ENCODE measurements at regions not wholly inside any gene's neighbourhood (a gene's known extent, or its start where the extent isn't known, plus 50 kb on each side); places are given as distances from the start of the nearest gene placed in this dataset.

- no peak for TF ChIP-seq POLR2A (IDR thresholded peaks at IDR 0.05; ENCODE audit: extremely low read depth, insufficient read length)
- TF ChIP-seq CTCF (IDR thresholded peaks at IDR 0.05; ENCODE audit: low read depth, low read length), result no peak
- no peak for TF ChIP-seq MAX (IDR thresholded peaks at IDR 0.05; ENCODE audit: low read depth, low read length)
- TF ChIP-seq MYC (IDR thresholded peaks at IDR 0.05; ENCODE audit: low read depth, low read length), result no peak
- no peak for DNase-seq (ENCODE audit: low read depth)
- no peak overlapping the region for H3K4me3 ChIP-seq (ENCODE audit: low read depth, low read length)
Measured at GRCh38 chr3:73820431-73820830, 195.7 kb upstream of the PDZRN3 start.

GRCh38 chr3:73815966-73816365 is 191.2 kb upstream of the PDZRN3 start:
- no peak for DNase-seq (ENCODE audit: low read depth)
- TF ChIP-seq MYC (IDR thresholded peaks at IDR 0.05; ENCODE audit: low read depth, low read length), result no peak
- H3K4me3 ChIP-seq (ENCODE audit: low read depth, low read length), result no peak overlapping the region

GRCh38 chr3:73813692-73814292 is 189.1 kb upstream of the PDZRN3 start:
- no peak overlapping the region for H3K4me3 ChIP-seq (ENCODE audit: low read depth, low read length)
- no peak for DNase-seq (ENCODE audit: low read depth)
- TF ChIP-seq MYC (IDR thresholded peaks at IDR 0.05; ENCODE audit: low read depth, low read length), result no peak
- TF ChIP-seq CTCF (IDR thresholded peaks at IDR 0.05; ENCODE audit: low read depth, low read length), result no peak
- no peak for TF ChIP-seq POLR2A (IDR thresholded peaks at IDR 0.05; ENCODE audit: extremely low read depth, insufficient read length)
- no peak for TF ChIP-seq MAX (IDR thresholded peaks at IDR 0.05; ENCODE audit: low read depth, low read length)

GRCh38 chr3:73813291-73813690 is 188.6 kb upstream of the PDZRN3 start:
- no peak for DNase-seq (ENCODE audit: low read depth)
- TF ChIP-seq MAX (IDR thresholded peaks at IDR 0.05; ENCODE audit: low read depth, low read length) (no peak), POLR2A (IDR thresholded peaks at IDR 0.05; ENCODE audit: extremely low read depth, insufficient read length) (no peak), MYC (IDR thresholded peaks at IDR 0.05; ENCODE audit: low read depth, low read length) (no peak), CTCF (IDR thresholded peaks at IDR 0.05; ENCODE audit: low read depth, low read length) (no peak)
- no peak overlapping the region for H3K4me3 ChIP-seq (ENCODE audit: low read depth, low read length)

- TF ChIP-seq POLR2A (IDR thresholded peaks at IDR 0.05; ENCODE audit: extremely low read depth, insufficient read length) (no peak), MYC (IDR thresholded peaks at IDR 0.05; ENCODE audit: low read depth, low read length) (no peak), CTCF (IDR thresholded peaks at IDR 0.05; ENCODE audit: low read depth, low read length) (no peak), MAX (IDR thresholded peaks at IDR 0.05; ENCODE audit: low read depth, low read length) (no peak)
Measured at GRCh38 chr3:73812054-73812453, 187.3 kb upstream of the PDZRN3 start.

GRCh38 chr3:73808862-73809509 is 184.2 kb upstream of the PDZRN3 start:
- DNase-seq (ENCODE audit: low read depth), result no peak
- H3K4me3 ChIP-seq (ENCODE audit: low read depth, low read length), result no peak overlapping the region
- TF ChIP-seq MYC (IDR thresholded peaks at IDR 0.05; ENCODE audit: low read depth, low read length) (no peak), CTCF (IDR thresholded peaks at IDR 0.05; ENCODE audit: low read depth, low read length) (no peak), POLR2A (IDR thresholded peaks at IDR 0.05; ENCODE audit: extremely low read depth, insufficient read length) (no peak), MAX (IDR thresholded peaks at IDR 0.05; ENCODE audit: low read depth, low read length) (no peak)

More at GRCh38 chr3:73812054-73812453, 187.3 kb upstream of the PDZRN3 start:
- H3K4me3 ChIP-seq (ENCODE audit: low read depth, low read length), result no peak overlapping the region
- DNase-seq (ENCODE audit: low read depth), result no peak
